Ecto neural progenitor cell (in vitro differentiated cells): ENCODE measurements at regions not wholly inside any gene's neighbourhood (a gene's known extent, or its start where the extent isn't known, plus 50 kb on each side); places are given as distances from the start of the nearest gene placed in this dataset.
A peak's percentile ranks its signal among the peaks of the same experiment; 100 is the strongest.
"Not testable (repeated sequence)": the region's sequence is repeated elsewhere in the genome, so short reads cannot be mapped to it uniquely, and the experiment has no call there.

Source experiments
- DNase-seq: peaks from one replicate; pipeline ENCODE4 v3.0.0-alpha.2; 2018; ENCODE audit warnings: low spot score

DNA sequence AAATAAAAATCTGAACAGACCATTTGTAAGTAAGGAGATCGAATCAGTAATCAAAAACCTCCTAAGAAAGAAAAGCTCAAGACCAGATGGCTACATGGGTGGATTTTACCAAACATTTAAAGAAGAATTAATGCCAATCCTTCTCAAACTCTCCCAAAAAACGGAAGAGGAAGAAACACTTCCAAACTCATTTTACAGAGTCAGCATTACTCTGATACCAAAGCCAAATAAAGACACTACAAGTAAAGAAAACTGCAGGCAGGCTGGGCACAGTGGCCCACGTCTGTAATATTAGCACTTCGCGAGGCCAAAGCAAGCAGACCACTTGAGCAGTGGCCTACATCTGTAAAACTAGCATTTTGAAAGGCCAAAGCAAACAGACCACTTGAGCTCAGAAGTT is 159.8 kb downstream of the DPY19L2 start:
- DNase-seq, result no peak

DNA sequence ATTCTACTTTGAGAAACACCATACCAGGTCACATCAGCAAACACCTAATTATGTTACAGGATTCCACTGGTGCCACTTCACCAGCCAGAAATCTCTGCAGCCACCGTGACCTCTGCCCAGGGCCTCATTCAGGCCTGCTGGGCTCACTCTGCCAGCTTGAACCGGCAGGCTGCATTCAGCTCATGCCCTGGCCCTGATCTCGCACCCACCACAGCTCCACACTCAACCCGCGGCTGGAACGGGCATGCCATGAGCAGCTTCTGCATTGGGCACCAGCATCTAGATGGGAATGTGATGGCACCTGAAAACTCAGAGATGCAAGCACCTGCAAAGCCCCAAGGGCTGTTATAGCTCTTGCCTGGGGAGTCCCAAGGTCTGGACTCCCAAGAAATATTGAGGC is 168.7 kb downstream of the DPY19L2 start:
- DNase-seq, result no peak

DNA sequence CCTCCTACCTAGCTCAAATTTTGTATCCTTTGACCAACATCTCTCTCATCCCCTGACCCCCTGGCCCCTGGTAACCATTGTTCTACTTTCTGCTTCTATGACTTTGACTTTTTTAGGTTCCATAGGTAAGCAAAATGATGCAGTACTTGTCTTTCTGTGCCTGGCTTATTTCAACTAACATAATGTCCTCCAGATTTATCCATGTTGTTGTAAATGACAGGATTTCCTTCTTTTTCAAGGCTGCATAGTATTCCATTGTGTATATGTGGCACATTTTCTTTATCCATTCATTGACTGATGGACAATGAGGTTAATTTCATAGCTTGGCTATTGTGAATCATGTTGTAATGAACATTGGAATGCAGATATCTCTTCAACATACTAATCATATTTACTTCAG is 170.1 kb downstream of the DPY19L2 start:
- DNase-seq, result no peak

DNA sequence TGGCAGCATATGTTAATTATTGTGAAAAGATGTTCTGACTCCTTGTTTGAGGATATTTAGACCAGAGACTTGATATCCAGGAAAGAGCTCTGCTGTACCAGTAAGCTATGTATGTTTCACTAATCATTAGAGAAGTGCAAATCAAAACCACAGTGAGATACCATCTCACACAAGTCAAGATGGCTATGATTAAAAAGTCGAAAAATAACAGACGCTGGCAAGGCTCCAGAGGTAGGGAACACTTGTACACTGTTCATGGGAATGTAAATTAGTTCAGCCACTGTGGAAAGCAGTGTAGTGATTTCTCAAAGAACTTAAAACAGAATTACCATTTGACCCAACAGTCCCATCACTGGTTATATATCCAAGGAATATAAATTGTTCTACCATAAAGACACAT is 171.6 kb downstream of the DPY19L2 start:
- no peak for DNase-seq

DNA sequence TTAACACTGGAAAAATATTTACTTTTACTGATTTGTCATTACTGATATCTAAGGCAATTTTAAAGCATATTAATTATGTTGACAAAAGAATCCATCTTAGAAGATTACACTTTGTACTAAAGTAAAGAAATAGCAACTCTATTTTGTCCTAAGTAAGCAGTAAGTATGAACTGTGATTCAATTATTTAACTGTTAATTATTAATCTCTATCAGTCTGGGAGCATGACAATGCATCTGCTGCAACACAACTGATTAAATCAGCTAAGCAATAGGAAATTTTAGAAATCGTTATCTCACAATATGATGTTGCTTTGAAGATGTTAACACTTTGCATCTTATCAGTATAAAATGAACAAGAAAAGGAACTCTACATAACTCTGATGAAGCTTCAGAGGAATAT is 172.3 kb downstream of the DPY19L2 start:
- DNase-seq, result no peak

DNA sequence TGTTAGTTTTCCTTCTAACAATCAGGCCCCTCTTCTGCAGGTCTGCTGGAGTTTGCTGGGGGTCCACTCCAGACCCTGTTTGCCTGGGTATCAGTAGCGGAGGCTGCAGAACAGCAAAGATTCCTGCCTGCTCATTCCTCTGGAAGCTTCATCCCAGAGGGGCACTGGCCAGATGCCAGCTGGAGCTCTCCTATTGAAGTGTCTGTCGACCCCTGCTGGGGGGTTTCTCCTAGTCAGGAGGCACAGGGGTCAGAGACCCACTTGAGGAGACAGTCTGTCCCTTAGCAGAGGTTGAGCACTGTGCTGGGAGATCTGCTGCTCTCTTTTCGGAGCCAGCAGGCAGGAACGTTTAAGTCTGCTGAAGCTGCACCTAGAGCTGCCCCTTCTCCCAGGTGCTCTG is 174.9 kb downstream of the DPY19L2 start:
- DNase-seq, result not testable (repeated sequence)

DNA sequence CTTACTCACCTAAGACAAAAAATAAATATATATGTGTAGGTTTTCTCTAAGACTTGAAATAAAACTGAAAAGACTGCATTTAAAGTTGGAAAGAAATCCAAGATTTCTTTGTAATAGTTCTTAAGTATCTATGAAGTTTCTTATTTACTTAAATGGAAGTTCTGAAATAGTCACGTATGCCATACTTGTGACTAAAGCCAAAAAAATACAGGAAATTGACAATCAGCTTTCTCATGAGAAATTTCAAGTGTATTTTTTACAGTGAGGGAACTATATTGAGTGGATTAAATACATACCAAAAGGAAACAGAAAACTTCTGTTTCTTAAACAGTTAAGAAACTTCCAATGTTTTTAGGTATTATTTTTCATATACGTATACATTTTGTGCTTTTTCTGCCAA is 188.1 kb downstream of the DPY19L2 start:
- no peak for DNase-seq

DNA sequence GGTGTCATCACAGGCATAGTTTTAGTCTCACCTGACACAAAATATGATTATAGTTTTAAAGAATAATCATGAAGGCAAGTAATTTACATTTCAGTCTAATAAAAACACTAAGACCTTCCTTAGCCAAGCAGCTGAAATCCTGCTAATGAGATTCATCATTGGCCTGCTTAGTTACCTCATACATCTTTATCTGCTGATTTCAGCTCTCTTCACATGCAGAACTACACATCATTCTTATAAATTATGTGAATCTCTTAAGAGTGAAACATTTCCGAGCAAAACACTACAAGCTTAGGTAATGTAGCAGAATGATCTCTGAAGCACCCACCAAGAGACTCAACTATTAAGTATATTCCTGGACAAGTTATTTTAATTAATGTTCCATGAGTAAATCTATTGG is 198.1 kb downstream of the DPY19L2 start:
- DNase-seq, result no peak

DNA sequence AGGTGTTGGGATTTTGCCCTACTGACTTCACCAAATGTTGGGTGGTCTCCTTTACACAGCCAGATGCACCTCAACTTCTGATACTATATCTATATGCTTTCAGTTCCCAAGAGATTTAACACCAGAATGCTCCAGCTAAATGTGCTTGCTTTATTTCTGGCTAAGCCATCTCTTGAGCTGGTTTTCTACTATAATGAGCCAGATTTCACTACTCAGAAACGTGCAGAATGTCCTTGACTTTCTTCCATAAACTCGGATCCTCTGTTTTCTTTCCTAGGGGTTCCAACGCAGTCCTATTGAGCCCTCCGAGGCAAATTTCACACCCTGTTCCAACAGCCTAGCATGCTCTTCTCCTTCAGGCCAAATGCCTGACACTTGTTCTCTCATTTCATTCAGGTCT is 200.3 kb downstream of the DPY19L2 start:
- DNase-seq, result no peak

DNA sequence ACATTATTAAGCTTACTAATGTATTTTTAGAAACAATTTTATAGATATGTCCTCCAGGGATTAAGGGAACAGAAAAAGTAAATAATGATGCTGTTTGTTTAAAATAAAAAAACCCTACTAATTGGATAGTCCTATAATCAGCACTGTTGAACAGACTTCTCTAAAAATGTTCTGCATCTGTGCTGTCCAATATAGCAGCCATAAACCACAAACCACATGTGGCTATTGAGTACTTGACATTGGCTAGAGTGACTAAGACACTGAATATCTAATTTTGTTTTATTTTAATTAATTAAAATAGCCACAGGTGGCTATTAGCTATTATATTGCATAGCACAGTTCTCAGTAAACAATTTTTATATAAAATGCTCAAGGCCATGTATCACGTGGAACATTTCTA is 210.4 kb downstream of the DPY19L2 start:
- no peak for DNase-seq

DNA sequence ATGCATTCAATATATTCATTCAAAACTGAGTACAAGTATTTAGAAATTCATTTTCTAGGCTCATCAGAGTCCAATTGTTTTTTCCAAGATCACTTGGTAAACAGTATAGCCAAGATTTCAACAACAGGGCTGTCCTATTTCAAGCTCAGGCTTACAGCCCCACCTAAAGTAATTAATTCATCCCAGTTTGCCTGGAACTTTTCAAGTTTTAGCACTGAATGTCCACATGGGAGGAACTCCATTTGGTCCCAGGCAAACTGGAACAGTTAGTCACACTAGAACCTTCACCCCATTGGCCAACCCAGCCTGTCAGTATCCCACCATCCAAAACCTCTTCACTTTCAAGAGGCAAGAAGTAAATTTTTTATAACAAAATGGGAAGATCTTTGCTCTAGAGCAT is 210.9 kb downstream of the DPY19L2 start:
- no peak for DNase-seq

DNA sequence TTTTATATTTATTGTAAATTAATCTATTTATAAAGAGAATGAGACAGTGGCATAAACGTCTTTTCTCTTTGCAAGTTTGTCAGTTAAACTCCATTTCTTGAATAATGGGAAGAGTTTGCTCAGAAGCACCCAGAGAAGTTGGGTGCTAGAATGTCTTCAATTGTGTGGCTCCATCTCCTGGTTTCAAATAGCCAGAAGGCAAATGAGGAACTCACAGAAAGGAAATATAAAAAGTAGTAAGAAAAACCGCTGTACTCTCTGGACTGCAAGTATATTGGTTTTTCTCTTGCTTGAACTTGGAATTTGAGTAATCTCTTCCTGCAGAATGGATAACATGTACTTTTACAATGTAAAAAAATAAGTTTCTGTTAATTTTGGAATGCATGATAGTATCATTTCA is 217.5 kb downstream of the DPY19L2 start:
- DNase-seq, result no peak

DNA sequence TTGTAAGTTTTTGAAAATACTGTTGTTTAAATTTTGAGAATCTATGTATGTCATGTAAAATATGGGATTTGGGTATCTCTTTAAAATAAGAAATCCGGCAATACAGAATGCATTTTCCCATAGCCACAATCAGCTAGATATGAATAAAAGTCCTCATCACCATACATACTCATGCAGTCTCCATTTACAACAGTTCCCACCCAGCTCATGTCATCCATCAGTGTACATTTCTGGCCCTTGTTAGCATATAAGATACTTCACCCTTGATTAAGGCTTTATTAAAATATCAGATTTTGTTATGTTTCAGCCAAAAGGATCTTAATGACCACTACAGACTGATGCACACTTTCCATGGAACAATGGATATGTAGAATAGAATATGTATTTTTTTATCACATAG is 218.0 kb downstream of the DPY19L2 start:
- DNase-seq, result no peak

DNA sequence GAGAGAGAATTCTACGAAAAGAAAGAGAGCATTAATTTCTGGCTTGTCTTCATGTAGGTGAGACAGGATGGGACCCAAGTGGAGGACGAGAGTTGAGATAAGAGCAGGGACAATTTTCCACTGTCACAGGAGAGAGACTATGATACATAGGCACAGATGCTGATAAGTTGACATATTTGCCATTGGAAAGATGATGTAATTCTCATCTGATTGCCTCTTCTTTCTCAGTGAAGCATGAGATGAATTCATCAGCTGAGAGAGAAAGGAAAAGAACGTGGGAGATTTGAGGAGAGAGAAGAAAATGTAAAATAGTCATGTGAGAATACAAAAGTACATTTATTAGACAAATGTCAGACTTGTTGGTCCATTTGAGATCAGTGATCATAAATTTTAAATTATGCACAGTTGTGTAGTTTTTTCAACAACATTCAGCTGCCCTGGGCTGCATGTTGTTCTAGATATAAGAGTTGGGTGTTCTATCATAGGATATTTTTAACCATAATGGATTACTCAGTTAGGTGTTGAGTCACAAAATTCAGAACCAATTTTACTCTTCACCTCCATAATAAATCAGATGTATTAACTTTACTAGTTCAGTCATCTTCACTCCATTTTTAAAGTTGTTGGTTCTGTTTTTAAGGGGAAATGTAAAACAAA is 222.9 kb downstream of the DPY19L2 start:
- no peak for DNase-seq

DNA sequence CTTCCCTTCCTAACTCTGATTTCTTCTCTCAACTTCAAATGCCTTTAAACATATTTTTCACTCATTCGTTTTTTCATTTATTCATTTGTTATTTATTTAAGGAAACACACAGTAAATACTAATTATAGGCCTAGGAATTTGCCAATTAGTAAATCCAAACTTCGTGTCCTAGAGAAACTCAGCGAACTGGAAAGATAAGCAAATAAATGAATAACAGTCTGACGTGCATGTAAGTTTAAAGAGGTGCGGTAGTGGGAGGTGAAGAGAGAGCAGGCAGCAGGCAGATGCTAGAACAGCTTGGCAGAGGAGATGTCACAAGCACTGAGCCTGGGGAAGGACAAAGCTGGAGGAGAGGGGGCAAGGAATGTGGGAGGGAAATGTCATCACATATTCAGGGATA is 228.2 kb downstream of the DPY19L2 start:
- DNase-seq, result no peak

DNA sequence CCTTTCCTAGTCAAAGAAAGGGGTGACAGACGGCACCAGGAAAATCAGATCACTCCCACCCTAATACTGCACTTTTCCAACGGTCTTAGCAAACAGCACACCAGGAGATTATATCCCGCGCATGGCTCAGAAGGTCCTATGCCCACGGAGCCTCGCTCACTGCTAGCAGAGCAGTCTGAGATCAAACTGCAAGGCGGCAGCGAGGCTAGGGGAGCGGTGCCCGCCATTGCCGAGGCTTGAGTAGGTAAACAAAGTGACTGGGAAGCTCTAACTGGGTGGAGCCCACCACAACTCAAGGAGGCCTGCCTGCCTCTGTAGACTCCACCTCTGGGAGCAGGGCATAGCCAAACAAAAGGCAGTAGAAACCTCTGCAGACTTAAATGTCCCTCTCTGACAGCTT is 233.9 kb downstream of the DPY19L2 start:
- not testable (repeated sequence) for DNase-seq

DNA sequence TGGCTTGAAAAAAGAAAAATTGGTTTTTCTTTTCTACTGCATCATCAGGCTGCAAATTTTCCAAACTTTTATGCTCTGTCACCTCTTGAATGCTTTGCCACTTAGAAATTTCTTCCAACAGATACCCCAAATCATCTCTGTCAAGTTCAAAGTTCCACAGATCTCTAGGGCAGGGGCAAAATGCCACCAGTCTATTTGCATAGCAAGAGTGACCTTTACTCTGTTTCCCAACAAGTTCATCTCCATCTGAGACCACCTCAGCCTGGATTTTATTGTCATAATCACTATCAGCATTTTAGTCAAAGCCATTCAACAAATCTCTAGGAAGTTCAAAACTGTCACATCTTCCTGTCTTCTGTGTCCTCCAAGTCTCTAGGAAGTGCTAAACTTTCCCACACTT is 240.3 kb downstream of the DPY19L2 start:
- not testable (repeated sequence) for DNase-seq

DNA sequence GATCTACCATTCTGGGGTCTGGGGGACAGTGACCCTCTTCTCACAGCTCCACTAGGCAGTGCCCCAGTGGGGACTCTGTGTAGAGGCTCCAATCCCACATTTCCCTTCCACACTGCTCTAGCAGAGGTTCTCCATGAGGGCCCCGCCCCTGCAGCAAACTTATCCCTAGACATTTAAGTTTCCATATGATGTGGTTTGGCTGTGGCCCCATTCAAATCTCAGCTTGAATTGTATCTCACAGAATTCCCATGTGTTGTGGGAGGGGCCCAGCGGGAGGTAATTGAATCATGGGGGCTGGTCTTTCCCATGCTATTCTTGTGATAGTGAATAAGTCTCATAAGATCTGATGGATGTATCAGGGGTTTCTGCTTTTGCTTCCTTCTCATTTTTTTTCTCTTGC is 241.3 kb downstream of the DPY19L2 start:
- not testable (repeated sequence) for DNase-seq

DNA sequence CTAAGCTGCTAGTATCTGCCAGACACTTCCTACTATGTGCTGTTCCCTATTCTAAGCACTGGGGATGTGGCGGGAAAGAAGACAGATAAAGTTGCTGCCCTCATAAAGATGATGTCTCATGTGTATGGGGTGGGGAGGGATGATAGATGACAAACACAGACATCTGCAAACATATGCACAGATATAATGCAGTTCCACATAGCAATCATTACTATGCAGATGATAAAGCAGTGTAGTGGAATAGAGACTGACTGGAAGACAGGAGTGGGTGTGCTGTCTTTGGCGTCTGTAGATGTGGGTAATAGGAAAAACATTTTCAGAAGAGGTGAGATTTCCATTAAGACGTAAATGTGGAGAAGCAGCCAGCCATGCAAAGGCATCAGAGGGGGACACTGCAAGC is 243.6 kb downstream of the DPY19L2 start:
- DNase-seq, result no peak

DNA sequence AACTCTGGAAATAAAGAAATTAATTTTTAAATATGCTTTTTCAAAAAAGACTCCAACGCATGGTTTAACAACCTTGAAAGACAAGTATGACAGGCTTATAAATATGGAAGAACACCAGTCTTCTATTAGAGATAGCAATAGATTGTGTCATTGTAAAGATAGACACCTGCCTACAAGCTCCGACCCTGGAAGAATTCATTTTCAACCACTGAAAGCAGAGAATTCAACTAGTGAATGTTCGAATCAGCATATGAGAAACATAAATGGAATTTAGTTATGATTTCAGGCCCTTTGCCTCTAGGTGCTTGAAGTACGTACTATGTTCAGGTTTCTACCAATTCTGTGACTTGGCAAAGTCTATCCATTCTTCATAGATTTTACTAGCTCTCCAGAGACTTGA is 244.5 kb downstream of the DPY19L2 start:
- DNase-seq, result no peak

DNA sequence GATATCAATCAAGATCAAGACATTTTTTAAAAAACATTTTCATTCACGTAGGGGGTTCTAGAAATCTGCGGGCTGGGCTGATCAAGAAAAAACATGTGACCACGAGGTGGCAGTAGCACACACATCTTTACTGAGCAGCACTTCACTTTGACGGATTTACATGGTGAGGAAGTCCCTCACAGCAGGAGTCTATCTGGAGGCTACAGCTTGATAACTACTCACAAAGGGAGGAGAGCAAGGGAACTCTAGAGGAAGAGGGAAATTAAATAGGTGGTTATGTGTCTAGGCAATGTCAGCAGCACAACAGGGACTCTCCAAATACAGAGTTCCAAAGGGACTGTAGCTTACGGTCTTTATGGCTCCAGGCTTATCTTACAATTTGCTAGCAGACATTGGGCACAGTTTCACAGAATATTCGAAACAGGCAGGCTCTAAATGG is 248.1 kb downstream of the DPY19L2 start:
- peak; percentile 77 for DNase-seq

DNA sequence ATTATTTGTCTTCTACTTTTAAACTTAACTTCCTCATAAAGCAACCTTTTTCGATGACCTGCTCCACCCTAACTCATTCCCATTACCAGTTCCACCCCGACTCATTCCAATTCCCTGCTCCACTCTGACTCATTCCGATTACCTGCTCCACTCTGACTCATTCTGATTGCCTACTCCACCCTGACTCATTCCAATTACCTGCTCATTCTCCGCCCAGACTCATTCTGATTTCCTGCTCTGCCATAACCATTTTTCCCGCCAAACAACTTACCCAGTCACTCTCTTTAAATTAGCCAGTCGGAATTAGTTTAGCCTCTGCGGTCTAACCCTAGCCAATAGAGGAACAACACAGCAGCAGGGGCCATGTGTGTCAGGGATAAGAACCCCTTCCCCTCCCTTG is 249.1 kb downstream of the DPY19L2 start:
- no peak for DNase-seq

DNA sequence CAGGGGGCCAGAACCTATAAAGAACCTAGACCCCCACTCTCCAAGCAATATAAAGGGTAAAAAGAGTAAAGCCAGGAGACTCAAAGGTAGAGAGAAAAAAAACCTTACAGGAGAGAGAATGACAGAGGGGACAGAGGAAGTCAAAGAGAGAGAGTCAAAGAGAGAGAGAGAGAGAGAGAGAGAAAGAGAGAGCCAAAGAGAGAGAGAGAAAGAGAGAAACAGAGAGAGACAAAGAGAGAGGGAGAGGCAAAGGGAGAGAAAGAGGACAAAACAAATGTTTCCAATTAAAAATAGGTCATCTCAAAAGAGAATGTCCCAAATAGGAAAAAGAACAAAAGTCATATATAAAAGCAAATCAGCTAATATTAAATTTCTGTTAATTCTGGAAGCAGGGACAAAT is 251.5 kb downstream of the DPY19L2 start:
- no peak for DNase-seq

DNA sequence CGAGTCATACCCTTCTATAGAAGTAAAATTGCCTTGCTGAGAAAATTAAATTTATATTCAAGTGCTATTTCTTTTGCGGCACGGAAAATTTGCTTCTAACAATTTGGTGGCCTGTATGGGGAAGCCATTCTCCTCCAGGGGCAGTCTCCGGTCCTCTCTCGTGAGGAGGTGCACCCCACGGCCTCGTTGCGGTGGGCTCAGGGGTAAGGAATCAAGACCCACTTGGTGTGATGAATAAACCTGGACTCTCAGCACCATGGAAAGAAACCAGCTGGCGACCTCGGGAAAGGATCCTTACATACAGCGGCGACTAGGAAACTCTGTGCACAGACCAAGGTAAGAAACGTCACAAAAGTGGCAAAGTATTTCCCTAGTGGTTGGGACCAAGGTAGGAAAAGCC is 252.9 kb downstream of the DPY19L2 start:
- no peak for DNase-seq

DNA sequence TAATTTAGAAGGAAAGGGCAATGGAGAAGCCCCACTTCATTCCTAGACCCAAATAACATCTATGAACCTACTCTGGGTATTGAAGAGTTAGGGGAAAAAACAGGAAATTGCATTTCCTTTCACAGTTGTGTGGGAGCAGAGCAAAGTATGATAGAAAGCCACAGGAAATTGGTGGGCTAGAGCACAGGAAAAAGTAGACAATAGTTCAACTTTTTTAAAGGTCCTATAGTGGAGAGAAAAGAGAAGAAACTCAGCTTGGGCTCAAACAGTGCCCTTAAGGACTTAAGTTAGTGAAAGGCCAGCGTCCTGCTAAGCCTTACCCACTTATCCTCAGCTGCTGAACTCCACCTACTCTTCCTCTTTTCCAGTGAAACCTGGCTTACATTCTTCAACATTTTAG is 258.1 kb downstream of the DPY19L2 start:
- no peak for DNase-seq
